Skeletal muscle satellite cell (primary cell): ENCODE measurements at regions not wholly inside any gene's neighbourhood (a gene's known extent, or its start where the extent isn't known, plus 50 kb on each side); places are given as distances from the start of the nearest gene placed in this dataset.
"Not testable (repeated sequence)": the region's sequence is repeated elsewhere in the genome, so short reads cannot be mapped to it uniquely, and the experiment has no call there.

ENCODE experiments used
- H3K27me3 ChIP-seq: 2 replicates; pipeline ENCODE4 v1.7.0; 2013; ENCODE audit warnings: low read length; ENCODE audit not compliant: control insufficient read depth, insufficient read depth
- H3K36me3 ChIP-seq: 2 replicates; pipeline ENCODE4 v1.7.0; 2013; ENCODE audit warnings: mild to moderate bottlenecking, control low read depth, low read length; ENCODE audit not compliant: insufficient read depth
- H3K4me1 ChIP-seq: 2 replicates; pipeline ENCODE4 v1.7.0; 2013; ENCODE audit warnings: low read length; ENCODE audit not compliant: control insufficient read depth, insufficient read depth
- H3K4me2 ChIP-seq: 2 replicates; pipeline ENCODE4 v1.7.0; 2013; ENCODE audit warnings: mild to moderate bottlenecking, low read length
- H3K4me3 ChIP-seq: 2 replicates; pipeline ENCODE4 v1.7.0; 2013; ENCODE audit warnings: low read length
- H3K9ac ChIP-seq: 2 replicates; pipeline ENCODE4 v1.7.0; 2013; ENCODE audit warnings: mild to moderate bottlenecking, low read depth, low read length, moderate library complexity
- H3K9me3 ChIP-seq: replicated peaks from 2 replicates; pipeline ENCODE4 v1.7.0; 2013; ENCODE audit warnings: mild to moderate bottlenecking, control low read depth, low read length

DNA sequence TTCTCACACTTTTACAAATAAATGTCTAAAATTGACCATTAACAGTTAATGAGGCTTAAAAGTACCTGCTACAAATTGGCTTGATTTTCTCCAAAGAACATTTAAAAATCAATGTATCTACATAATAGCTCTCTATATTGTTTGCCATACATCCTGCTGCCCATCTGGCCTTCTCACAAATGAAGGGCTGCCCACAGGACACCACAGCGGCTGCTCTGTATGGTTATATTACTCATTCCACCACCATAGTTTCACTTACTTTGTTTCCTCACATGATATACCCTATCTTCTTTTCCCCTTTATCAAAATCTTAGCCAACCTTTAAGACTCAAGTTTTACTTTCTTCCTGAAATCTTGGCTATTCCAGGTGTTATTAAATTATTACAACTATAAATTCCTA lies 407.7 kb upstream of the HTR1E start:
- no peak overlapping the region for H3K9ac ChIP-seq
- H3K4me2 ChIP-seq = no peak overlapping the region
- H3K4me1 ChIP-seq = no peaks in the 10 kb centered on the region
- H3K4me3 ChIP-seq = no peak overlapping the region
- peaks cover 3% of the 10 kb centered on the region for H3K9me3 ChIP-seq
- H3K27me3 ChIP-seq = no peaks in the 10 kb centered on the region
- H3K36me3 ChIP-seq = no peaks in the 10 kb centered on the region

DNA sequence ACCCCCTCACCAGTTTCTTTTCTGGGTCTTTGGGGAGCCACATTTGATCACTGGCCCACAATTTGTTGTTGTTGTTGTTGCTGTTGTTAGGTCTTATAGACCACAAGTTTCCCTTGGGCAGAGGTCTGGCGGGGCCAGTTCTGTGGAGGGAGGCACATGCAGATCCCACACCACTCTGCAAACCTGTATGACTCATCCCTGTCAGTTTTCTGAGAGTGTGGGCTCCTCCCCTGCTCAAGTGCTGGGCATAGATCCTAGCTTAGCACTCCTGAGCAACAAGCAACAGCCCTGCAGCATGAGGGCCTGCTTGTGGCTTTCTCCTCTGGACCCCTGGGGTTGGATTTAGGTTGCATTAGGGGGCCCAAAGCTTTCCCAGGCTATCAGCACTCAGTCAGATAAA lies 411.1 kb upstream of the HTR1E start:
- H3K36me3 ChIP-seq = no peaks in the 10 kb centered on the region
- H3K4me1 ChIP-seq = no peaks in the 10 kb centered on the region
- H3K4me3 ChIP-seq = no peak overlapping the region
- no peak overlapping the region for H3K4me2 ChIP-seq
- H3K9me3 ChIP-seq = peaks cover 8% of the 10 kb centered on the region
- no peak overlapping the region for H3K9ac ChIP-seq
- H3K27me3 ChIP-seq = no peaks in the 10 kb centered on the region

DNA sequence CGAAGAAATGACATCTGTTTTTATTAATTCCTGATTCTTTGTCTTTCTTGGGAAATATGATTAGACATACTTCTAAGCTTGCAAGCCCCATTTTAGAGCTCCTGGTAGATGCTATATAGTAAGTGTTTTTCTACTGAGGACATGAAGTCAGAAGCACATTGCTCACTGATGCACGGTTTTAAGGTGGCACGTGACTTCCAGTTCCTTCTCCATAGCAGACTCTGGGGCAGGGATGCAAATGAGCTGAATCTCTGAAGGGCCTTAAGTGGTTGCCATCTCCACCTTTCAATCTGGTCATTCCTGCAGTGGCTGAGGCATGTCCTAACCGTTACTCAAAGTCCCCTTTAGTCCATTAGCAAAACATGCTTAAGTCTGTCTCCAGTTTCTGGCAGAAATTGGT lies 421.2 kb upstream of the HTR1E start:
- Histone ChIP-seq H3K4me2 (no peak overlapping the region), H3K36me3 (no peaks in the 10 kb centered on the region)

GRCh38 chr6:86511962-86512361 lies 425.4 kb upstream of the HTR1E start:
- H3K4me2 ChIP-seq = no peak overlapping the region
- H3K4me1 ChIP-seq = no peaks in the 10 kb centered on the region
- no peaks in the 10 kb centered on the region for H3K27me3 ChIP-seq
- H3K4me3 ChIP-seq = no peak overlapping the region
- no peaks in the 10 kb centered on the region for H3K9me3 ChIP-seq
- no peak overlapping the region for H3K9ac ChIP-seq
- no peaks in the 10 kb centered on the region for H3K36me3 ChIP-seq

More for the DNA sequence above, 421.2 kb upstream of the HTR1E start:
- no peaks in the 10 kb centered on the region for H3K27me3 ChIP-seq
- no peaks in the 10 kb centered on the region for H3K4me1 ChIP-seq
- no peak overlapping the region for H3K4me3 ChIP-seq
- no peak overlapping the region for H3K9ac ChIP-seq
- H3K9me3 ChIP-seq = no peaks in the 10 kb centered on the region

GRCh38 chr6:86508230-86508629 lies 429.1 kb upstream of the HTR1E start:
- Histone ChIP-seq H3K36me3 (no peaks in the 10 kb centered on the region), H3K9me3 (no peaks in the 10 kb centered on the region), H3K27me3 (no peaks in the 10 kb centered on the region), H3K4me2 (no peak overlapping the region), H3K4me1 (no peaks in the 10 kb centered on the region), H3K4me3 (no peak overlapping the region), H3K9ac (no peak overlapping the region)

GRCh38 chr6:86502497-86502896 lies 434.8 kb upstream of the HTR1E start:
- Histone ChIP-seq H3K4me2 (no peak overlapping the region), H3K9ac (no peak overlapping the region), H3K36me3 (no peaks in the 10 kb centered on the region), H3K4me3 (no peak overlapping the region), H3K4me1 (no peaks in the 10 kb centered on the region), H3K9me3 (no peaks in the 10 kb centered on the region), H3K27me3 (no peaks in the 10 kb centered on the region)

DNA sequence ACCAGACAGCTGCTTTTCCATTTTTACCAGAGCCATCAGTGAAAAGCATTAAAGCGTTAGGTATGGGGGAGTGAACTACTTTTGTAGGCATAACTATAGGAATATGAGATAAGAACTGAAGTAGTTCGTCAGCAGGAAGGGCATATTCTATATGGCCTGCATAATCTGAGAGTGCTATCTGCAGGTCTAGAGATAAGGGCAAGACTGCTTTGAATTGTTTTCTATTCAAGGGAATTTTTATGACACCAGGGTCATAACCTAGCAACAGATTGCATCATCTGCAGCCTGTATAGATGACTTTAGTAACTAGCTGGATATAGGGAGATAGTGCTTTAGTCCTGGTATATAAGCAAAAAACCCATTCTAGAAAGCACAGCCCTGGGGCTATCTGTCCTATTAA lies 437.3 kb upstream of the HTR1E start:
- Histone ChIP-seq H3K9me3 (no peaks in the 10 kb centered on the region), H3K9ac (no peak overlapping the region), H3K36me3 (no peaks in the 10 kb centered on the region), H3K4me2 (no peak overlapping the region), H3K4me1 (no peaks in the 10 kb centered on the region), H3K27me3 (no peaks in the 10 kb centered on the region), H3K4me3 (no peak overlapping the region)

DNA sequence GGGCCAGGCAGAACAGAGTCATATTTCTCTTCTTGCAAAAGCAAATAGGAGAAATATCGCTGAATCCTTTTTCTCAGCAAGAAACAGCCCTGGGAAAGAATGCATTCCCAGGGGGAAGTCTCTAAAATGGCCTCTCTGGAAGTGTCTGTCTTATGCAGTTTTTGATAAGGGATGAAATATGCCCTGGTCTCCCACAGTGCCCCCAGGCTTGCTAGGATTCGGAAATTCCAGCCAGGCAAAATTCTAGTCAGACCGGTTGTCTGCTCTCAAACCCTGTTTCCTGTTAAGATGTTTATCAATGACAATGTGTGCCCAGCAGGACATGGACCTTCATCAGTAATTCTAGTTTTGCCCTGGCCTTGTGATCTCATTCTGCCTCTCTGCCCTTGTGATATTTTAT lies 448.3 kb upstream of the HTR1E start:
- H3K36me3 ChIP-seq, H3K9me3 ChIP-seq: not testable (repeated sequence)

DNA sequence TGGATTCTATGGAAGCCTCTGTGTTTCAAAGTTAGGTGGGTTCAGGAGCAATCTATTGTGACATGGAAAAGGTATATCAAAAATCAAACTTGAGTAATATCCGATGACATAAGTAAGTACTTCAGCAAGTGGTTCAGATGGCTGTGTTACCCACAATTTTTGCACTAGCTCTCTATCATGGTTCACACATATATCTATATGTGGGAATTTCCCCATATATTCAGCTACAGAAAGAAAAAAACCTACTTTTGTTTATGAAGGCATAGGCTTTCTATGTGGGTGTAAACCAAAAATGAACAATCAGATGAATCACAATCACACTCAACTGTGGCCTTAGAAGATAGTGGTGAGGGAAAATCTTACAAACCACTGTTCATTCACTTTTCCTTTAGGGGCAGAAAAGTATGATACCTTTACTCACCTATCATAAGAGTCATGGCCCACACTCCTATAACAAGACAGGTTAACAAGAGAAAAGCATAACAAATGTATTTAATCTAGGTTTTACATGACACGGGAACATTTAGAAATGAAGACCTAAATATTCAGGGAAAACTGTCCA lies 449.6 kb upstream of the HTR1E start:
- H3K4me1 ChIP-seq = no peaks in the 10 kb centered on the region
- no peaks in the 10 kb centered on the region for H3K36me3 ChIP-seq
- H3K4me3 ChIP-seq = no peak overlapping the region
- no peak overlapping the region for H3K4me2 ChIP-seq
- no peaks in the 10 kb centered on the region for H3K27me3 ChIP-seq
- H3K9ac ChIP-seq = no peak overlapping the region
- no peaks in the 10 kb centered on the region for H3K9me3 ChIP-seq

More for the DNA sequence above, 448.3 kb upstream of the HTR1E start:
- not testable (repeated sequence) for H3K9ac ChIP-seq, H3K4me3 ChIP-seq, H3K4me2 ChIP-seq, H3K4me1 ChIP-seq, H3K27me3 ChIP-seq

DNA sequence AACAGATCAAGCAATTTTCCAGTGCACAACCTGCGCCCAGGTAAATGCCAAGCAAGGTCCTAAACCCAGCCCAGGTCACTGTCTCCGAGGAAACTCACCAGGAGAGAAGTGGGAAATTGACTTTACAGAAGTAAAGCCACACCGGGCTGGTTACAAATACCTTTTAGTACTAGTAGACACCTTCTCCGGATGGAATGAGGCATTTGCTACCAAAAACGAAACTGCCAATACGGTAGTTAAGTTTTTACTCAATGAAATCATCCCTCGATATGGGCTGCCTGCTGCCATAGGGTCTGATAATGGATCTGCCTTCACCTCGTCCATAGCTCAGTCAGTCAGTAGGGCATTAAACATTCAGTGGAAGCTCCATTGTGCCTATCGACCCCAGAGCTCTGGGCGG lies 459.0 kb upstream of the HTR1E start:
- not testable (repeated sequence) for H3K9me3 ChIP-seq, H3K27me3 ChIP-seq, H3K4me1 ChIP-seq, H3K4me2 ChIP-seq, H3K4me3 ChIP-seq, H3K9ac ChIP-seq, H3K36me3 ChIP-seq

DNA sequence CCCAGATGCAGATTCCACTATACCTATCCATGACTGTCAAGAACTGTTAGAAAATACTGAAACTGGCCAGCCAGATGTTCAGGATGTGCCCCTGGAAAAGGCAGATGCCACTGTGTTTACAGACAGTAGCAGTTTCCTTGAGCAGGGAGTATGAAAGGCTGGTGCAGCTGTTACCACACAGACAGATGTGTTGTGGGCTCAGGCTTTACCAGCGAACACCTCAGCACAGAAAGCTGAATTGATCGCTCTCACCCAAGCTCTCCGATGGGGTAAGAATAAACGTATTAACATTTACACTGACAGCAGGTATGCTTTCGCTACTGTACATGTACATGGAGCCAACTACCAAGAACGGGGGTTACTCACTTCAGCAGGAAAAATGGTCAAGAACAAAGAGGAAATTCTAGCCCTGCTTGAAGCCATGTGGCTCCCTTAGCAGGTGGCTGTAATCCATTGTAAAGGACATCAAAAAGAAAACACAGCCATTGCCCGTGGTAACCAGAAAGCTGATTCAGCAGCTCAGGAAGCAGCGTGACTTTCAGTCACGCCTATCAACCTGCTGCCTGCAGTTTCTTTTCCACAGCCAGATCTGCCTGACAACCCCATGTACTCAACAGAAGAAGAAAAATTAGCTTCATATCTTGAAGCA lies 459.7 kb upstream of the HTR1E start:
- H3K4me2 ChIP-seq = no peak overlapping the region
- no peaks in the 10 kb centered on the region for H3K27me3 ChIP-seq
- H3K4me3 ChIP-seq = no peak overlapping the region
- no peak overlapping the region for H3K9ac ChIP-seq
- H3K9me3 ChIP-seq = no peaks in the 10 kb centered on the region
- H3K36me3 ChIP-seq = no peaks in the 10 kb centered on the region
- H3K4me1 ChIP-seq = no peaks in the 10 kb centered on the region

- H3K27me3 ChIP-seq = no peaks in the 10 kb centered on the region
- no peaks in the 10 kb centered on the region for H3K4me1 ChIP-seq
- no peak overlapping the region for H3K4me3 ChIP-seq
- no peak overlapping the region for H3K9ac ChIP-seq
- H3K36me3 ChIP-seq = no peaks in the 10 kb centered on the region
- no peaks in the 10 kb centered on the region for H3K9me3 ChIP-seq
- H3K4me2 ChIP-seq = no peak overlapping the region
Observed at GRCh38 chr6:86476311-86476710, 461.0 kb upstream of the HTR1E start.
